ENCODE measurements at regions not wholly inside any gene's neighbourhood (a gene's known extent, or its start where the extent isn't known, plus 50 kb on each side); places are given as distances from the start of the nearest gene placed in this dataset.

- no TSS peak for BruUV-seq (replicated peaks)
- CTCF ChIA-PET, result no interaction called here
Measured at GRCh38 chr1:87739704-87740103, 411.0 kb downstream of the LMO4 start.

DNA sequence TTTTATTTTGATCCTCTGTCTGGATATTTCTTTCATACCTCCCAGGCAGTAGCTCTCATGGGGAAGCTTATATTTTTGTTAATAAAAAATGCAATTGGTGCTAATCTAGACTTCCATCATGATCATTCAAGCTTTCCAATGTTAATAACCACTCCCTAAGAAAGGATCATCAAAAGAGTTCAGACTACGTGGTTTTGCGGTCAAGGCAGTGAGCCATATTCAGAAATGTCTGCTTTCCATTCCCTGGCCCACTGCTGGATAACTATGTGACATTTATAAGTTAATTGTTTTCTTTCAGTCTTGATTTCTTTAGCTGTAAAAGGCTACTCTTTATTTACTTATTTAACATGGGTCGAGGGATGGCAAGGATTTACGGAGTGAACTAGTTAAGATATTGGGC, 414.6 kb downstream of the LMO4 start:
- Histone ChIP-seq H3F3A (ENCODE audit: low read length, unreplicated experiment) (no peaks in the 10 kb centered on the region), H4K20me1 (ENCODE audit: low read length) (no peaks in the 10 kb centered on the region), H3K9me2 (replicated peaks; ENCODE audit: low read length) (no peaks in the 10 kb centered on the region), H3K9me3 (ENCODE audit: low read length) (no peaks in the 10 kb centered on the region), H3K4me2 (ENCODE audit: low read length) (no peak overlapping the region), H3K36me3 (ENCODE audit: low read depth, low read length) (no peaks in the 10 kb centered on the region), H3K9ac (ENCODE audit: low read length) (no peak overlapping the region), H3K27me3 (ENCODE audit: low read length) (no peaks in the 10 kb centered on the region), H3K4me3 (ENCODE audit: low read length) (no peak overlapping the region), H3K79me2 (ENCODE audit: low read length) (no peaks in the 10 kb centered on the region), H2AFZ (ENCODE audit: low read length) (no peak overlapping the region), H3K27ac (ENCODE audit: low read length) (no peak overlapping the region), H3K4me1 (ENCODE audit: insufficient read depth, low read length) (no peaks in the 10 kb centered on the region)
- no peak for TF ChIP-seq CTCF (conservative IDR thresholded peaks at IDR 0.05; ENCODE audit: low read depth, low read length)
- no peak for ATAC-seq
- no TSS peak for BruUV-seq (replicated peaks)
- CTCF ChIA-PET, result no interaction called here
- POLR2A ChIA-PET (ENCODE audit: unreplicated experiment), result no interaction called here
- no peak for DNase-seq
- intact Hi-C loops (cut with micrococcal nuclease), result no loop called here

More at GRCh38 chr1:87739704-87740103, 411.0 kb downstream of the LMO4 start:
- Histone ChIP-seq H2AFZ (ENCODE audit: low read length) (no peak overlapping the region), H3K4me2 (ENCODE audit: low read length) (no peak overlapping the region), H3F3A (ENCODE audit: low read length, unreplicated experiment) (no peaks in the 10 kb centered on the region), H3K9me3 (ENCODE audit: low read length) (no peaks in the 10 kb centered on the region), H3K9ac (ENCODE audit: low read length) (no peak overlapping the region), H3K4me3 (ENCODE audit: low read length) (no peak overlapping the region), H3K36me3 (ENCODE audit: low read depth, low read length) (no peaks in the 10 kb centered on the region), H3K79me2 (ENCODE audit: low read length) (no peaks in the 10 kb centered on the region), H3K4me1 (ENCODE audit: insufficient read depth, low read length) (no peaks in the 10 kb centered on the region), H4K20me1 (ENCODE audit: low read length) (no peaks in the 10 kb centered on the region), H3K27me3 (ENCODE audit: low read length) (no peaks in the 10 kb centered on the region), H3K27ac (ENCODE audit: low read length) (no peak overlapping the region), H3K9me2 (replicated peaks; ENCODE audit: low read length) (no peaks in the 10 kb centered on the region)
- ATAC-seq, result no peak
- TF ChIP-seq EZH2 (IDR thresholded peaks at IDR 0.05; ENCODE audit: low read length, unreplicated experiment), result no peak
- no peak for TF ChIP-seq EZH2phosphoT487 (IDR thresholded peaks at IDR 0.05; ENCODE audit: borderline replicate concordance, low read length)
- TF ChIP-seq CTCF (conservative IDR thresholded peaks at IDR 0.05; ENCODE audit: low read depth, low read length), result no peak
- POLR2A ChIA-PET (ENCODE audit: unreplicated experiment), result no interaction called here
- no peak for DNase-seq
- intact Hi-C loops (cut with micrococcal nuclease), result no loop called here

- ChIA-PET CTCF (no interaction called here), POLR2A (ENCODE audit: unreplicated experiment) (no interaction called here)
- no peak overlapping the region for H3K4me2 ChIP-seq (ENCODE audit: low read length)
- no peaks in the 10 kb centered on the region for H3K9me2 ChIP-seq (replicated peaks; ENCODE audit: low read length)
- H3K9me3 ChIP-seq (ENCODE audit: low read length), result no peaks in the 10 kb centered on the region
- no peaks in the 10 kb centered on the region for H3K79me2 ChIP-seq (ENCODE audit: low read length)
- BruUV-seq (replicated peaks), result no TSS peak
- no peaks in the 10 kb centered on the region for H3F3A ChIP-seq (ENCODE audit: low read length, unreplicated experiment)
- H3K4me1 ChIP-seq (ENCODE audit: insufficient read depth, low read length), result no peaks in the 10 kb centered on the region
- H3K27me3 ChIP-seq (ENCODE audit: low read length), result no peaks in the 10 kb centered on the region
- DNase-seq, result no peak
- no peaks in the 10 kb centered on the region for H3K36me3 ChIP-seq (ENCODE audit: low read depth, low read length)
- H4K20me1 ChIP-seq (ENCODE audit: low read length), result no peaks in the 10 kb centered on the region
- H2AFZ ChIP-seq (ENCODE audit: low read length), result no peak overlapping the region
- no peak overlapping the region for H3K4me3 ChIP-seq (ENCODE audit: low read length)
- TF ChIP-seq CTCF (conservative IDR thresholded peaks at IDR 0.05; ENCODE audit: low read depth, low read length) (no peak), EZH2phosphoT487 (IDR thresholded peaks at IDR 0.05; ENCODE audit: borderline replicate concordance, low read length) (no peak), EZH2 (IDR thresholded peaks at IDR 0.05; ENCODE audit: low read length, unreplicated experiment) (no peak)
- no peak for ATAC-seq
- intact Hi-C loops (cut with micrococcal nuclease), result no loop called here
- no peak overlapping the region for H3K9ac ChIP-seq (ENCODE audit: low read length)
- no peak overlapping the region for H3K27ac ChIP-seq (ENCODE audit: low read length)
Measured at GRCh38 chr1:87744056-87744455, 415.4 kb downstream of the LMO4 start.

All from PC-3 (cell line).